Esophagus (tissue), 2 donors: ENCODE measurements at regions not wholly inside any gene's neighbourhood (a gene's known extent, or its start where the extent isn't known, plus 50 kb on each side); places are given as distances from the start of the nearest gene placed in this dataset.

Source experiments
- H3K27ac ChIP-seq, 2 donors: one replicate each; pipeline ENCODE4 v1.5.1; 2013; ENCODE audit warnings: low read depth in 2 of 2, mild to moderate bottlenecking in 2 of 2, inconsistent platforms in 1 of 2, low read length in 1 of 2, moderate library complexity in 1 of 2
- H3K27me3 ChIP-seq, 2 donors: one replicate each; pipeline ENCODE4 v1.6.1; 2013; ENCODE audit warnings: low read length in 2 of 2, control low read depth in 1 of 2, mild to moderate bottlenecking in 1 of 2; ENCODE audit not compliant: insufficient read depth in 2 of 2, control insufficient read depth in 1 of 2
- H3K36me3 ChIP-seq, 2 donors: one replicate each; pipeline ENCODE4 v1.6.1; 2013; ENCODE audit warnings: low read length in 1 of 2; ENCODE audit not compliant: control insufficient read depth in 2 of 2, insufficient read depth in 2 of 2
- H3K4me1 ChIP-seq, 2 donors: one replicate each; pipeline ENCODE4 v1.6.1; 2013; ENCODE audit warnings: low read length in 1 of 2; ENCODE audit not compliant: control insufficient read depth in 2 of 2, insufficient read depth in 2 of 2
- H3K4me3 ChIP-seq, 2 donors: one replicate each; pipeline ENCODE4 v1.5.1; 2013; ENCODE audit warnings: low read length in 2 of 2, mild to moderate bottlenecking in 2 of 2, low read depth in 1 of 2, moderate library complexity in 1 of 2
- H3K9me3 ChIP-seq, 2 donors: one replicate each; pipeline ENCODE4 v1.6.1; 2013; ENCODE audit warnings: mild to moderate bottlenecking in 2 of 2, low read depth in 1 of 2, low read length in 1 of 2, moderate library complexity in 1 of 2; ENCODE audit not compliant: control insufficient read depth in 2 of 2, insufficient read depth in 1 of 2
- WGBS, 2 donors: extraction: QIAGEN DNeasy Blood & Tissue Kit; methylation state at CpG; one replicate each; pipeline ENCODE4 v1.1.7; 2013; 5-methylcytosine and 5-hydroxymethylcytosine counted together
- donor health status: healthy with polysubstance abuse.
- donor health status: Bipolar disorder and iron deficiency.

- H3K4me3 ChIP-seq, result no peak overlapping the region
- no peaks in the 10 kb centered on the region for H3K36me3 ChIP-seq
- no peak overlapping the region for H3K27ac ChIP-seq
- H3K9me3 ChIP-seq, result no peaks in the 10 kb centered on the region
- H3K27me3 ChIP-seq, result no peaks in the 10 kb centered on the region
- H3K4me1 ChIP-seq, result no peaks in the 10 kb centered on the region
Measured at GRCh38 chr11:104522650-104523049, 358.7 kb upstream of the PDGFD start.

DNA sequence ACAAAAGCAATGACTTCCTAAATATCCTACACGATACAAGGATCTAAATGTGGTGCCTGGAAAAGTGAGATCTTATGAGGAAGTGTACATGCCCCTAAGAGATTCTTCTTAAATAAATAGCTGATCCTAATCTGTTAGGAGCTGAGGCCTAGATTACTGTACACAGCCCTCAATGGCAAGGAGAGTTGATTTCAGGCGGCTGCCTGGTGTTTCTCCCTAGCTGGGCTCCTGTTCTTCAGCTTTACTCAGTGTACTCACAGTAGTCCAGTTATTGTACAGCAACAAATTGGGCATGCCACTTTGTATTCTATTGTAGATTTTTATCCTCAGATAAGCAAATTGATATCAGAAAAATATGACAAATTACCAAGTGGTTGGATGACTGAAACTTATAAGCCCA lies 358.2 kb upstream of the PDGFD start:
- no peaks in the 10 kb centered on the region for H3K27me3 ChIP-seq
- 90% methylated on average over 2 of the region's 2 CpGs for WGBS, 2 donors
- no peak overlapping the region for H3K4me3 ChIP-seq
- no peaks in the 10 kb centered on the region for H3K36me3 ChIP-seq
- no peak overlapping the region for H3K27ac ChIP-seq
- H3K9me3 ChIP-seq, result no peaks in the 10 kb centered on the region
- no peaks in the 10 kb centered on the region for H3K4me1 ChIP-seq

DNA sequence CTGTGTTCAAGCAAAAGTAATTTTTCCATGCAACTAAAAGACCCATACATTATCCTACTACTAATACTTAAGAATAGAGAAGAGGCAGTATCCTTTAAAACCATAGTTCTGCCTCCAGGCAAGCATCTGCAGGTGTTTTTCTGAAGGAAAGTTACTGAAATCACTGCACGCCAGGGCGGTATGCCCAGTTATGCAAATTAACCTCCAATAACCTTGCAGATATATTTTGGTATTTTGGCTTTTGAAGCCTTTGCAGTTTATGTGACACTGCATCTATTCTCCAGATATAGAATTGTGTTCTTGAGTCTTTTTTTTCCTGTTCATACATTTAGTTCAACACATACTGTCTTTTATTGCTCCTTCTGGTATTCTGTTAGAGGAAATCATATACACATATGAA lies 346.2 kb upstream of the PDGFD start:
- Histone ChIP-seq H3K36me3 (no peaks in the 10 kb centered on the region), H3K27me3 (no peaks in the 10 kb centered on the region), H3K4me1 (no peaks in the 10 kb centered on the region), H3K9me3 (no peaks in the 10 kb centered on the region), H3K27ac (no peak overlapping the region), H3K4me3 (no peak overlapping the region)
- 41 to 58% methylated on average over 2 of the region's 2 CpGs for WGBS, 2 donors

- H3K27me3 ChIP-seq, result no peaks in the 10 kb centered on the region
- H3K9me3 ChIP-seq, result peaks cover 0 to 6% of the 10 kb centered on the region in 2 donors
- WGBS, 2 donors, result 88 to 90% methylated on average over 6 of the region's 6 CpGs
Measured at GRCh38 chr11:104490182-104490581, 326.2 kb upstream of the PDGFD start.

GRCh38 chr11:104488561-104488960 lies 324.6 kb upstream of the PDGFD start:
- H3K36me3 ChIP-seq, result no peaks in the 10 kb centered on the region
- 88% methylated on average over 3 of the region's 3 CpGs for WGBS, 2 donors
- H3K27ac ChIP-seq, result no peak overlapping the region
- no peak overlapping the region for H3K4me3 ChIP-seq
- H3K27me3 ChIP-seq, result no peaks in the 10 kb centered on the region
- no peaks in the 10 kb centered on the region for H3K4me1 ChIP-seq
- peaks cover 0 to 6% of the 10 kb centered on the region in 2 donors for H3K9me3 ChIP-seq

More at GRCh38 chr11:104490182-104490581, 326.2 kb upstream of the PDGFD start:
- H3K36me3 ChIP-seq, result no peaks in the 10 kb centered on the region
- H3K4me3 ChIP-seq, result no peak overlapping the region
- no peaks in the 10 kb centered on the region for H3K4me1 ChIP-seq
- H3K27ac ChIP-seq, result no peak overlapping the region

- no peak overlapping the region for H3K27ac ChIP-seq
- H3K27me3 ChIP-seq, result no peaks in the 10 kb centered on the region
- WGBS, 2 donors, result 57 to 65% methylated on average over 4 of the region's 4 CpGs
- H3K36me3 ChIP-seq, result no peaks in the 10 kb centered on the region
- no peaks in the 10 kb centered on the region for H3K4me1 ChIP-seq
- H3K9me3 ChIP-seq, result peaks cover 0 to 6% of the 10 kb centered on the region in 2 donors
- no peak overlapping the region for H3K4me3 ChIP-seq
Measured at GRCh38 chr11:104487046-104487806, 323.3 kb upstream of the PDGFD start.

DNA sequence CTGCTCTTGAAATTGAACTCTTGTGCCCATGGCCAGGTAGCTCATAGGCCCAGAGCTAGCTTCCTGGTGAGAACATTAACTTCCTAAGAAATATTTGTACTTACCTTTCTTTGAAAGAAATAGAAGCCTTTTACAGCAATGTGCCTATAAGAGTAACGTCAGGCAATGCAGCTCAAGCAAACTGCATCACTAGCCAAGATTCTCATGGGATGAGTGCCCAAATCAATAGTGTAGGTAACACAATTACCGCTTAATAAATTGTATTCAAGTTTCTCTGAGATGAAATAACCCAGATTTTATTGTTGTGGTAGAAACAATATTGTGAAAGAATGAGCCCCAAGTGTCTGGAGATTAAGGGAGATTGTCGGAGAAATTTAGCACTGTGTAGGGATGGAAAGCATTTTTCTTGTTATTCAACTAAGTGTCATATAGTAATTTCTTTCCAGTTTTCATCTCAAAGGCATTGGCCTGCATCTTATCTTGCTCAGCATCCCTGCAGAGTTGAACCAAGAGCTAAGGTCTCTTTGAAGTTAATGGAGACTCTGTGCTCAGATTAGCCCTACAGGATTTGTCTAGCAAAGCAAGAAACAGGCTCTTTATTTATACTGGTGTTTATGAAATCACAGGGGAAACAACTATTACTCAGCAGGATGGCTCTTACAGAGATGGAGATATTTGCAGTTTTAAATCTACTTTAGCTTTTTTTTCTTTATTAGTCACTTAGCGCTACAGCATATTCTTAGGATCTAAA lies 321.0 kb upstream of the PDGFD start:
- H3K4me1 ChIP-seq, result no peaks in the 10 kb centered on the region
- H3K27me3 ChIP-seq, result no peaks in the 10 kb centered on the region
- H3K27ac ChIP-seq, result no peak overlapping the region
- 56 to 63% methylated on average over 4 of the region's 4 CpGs for WGBS, 2 donors
- H3K4me3 ChIP-seq, result no peak overlapping the region
- H3K36me3 ChIP-seq, result no peaks in the 10 kb centered on the region
- no peaks in the 10 kb centered on the region for H3K9me3 ChIP-seq

- Histone ChIP-seq H3K27ac (no peak overlapping the region), H3K27me3 (no peaks in the 10 kb centered on the region), H3K9me3 (no peaks in the 10 kb centered on the region), H3K36me3 (no peaks in the 10 kb centered on the region), H3K4me1 (no peaks in the 10 kb centered on the region), H3K4me3 (no peak overlapping the region)
- WGBS, 2 donors, result 70 to 78% methylated on average over 2 of the region's 2 CpGs
Measured at GRCh38 chr11:104476898-104477297, 313.0 kb upstream of the PDGFD start.

GRCh38 chr11:104476454-104476853 lies 312.5 kb upstream of the PDGFD start:
- Histone ChIP-seq H3K27me3 (no peaks in the 10 kb centered on the region), H3K4me3 (no peak overlapping the region), H3K4me1 (no peaks in the 10 kb centered on the region), H3K36me3 (no peaks in the 10 kb centered on the region), H3K9me3 (no peaks in the 10 kb centered on the region), H3K27ac (no peak overlapping the region)

DNA sequence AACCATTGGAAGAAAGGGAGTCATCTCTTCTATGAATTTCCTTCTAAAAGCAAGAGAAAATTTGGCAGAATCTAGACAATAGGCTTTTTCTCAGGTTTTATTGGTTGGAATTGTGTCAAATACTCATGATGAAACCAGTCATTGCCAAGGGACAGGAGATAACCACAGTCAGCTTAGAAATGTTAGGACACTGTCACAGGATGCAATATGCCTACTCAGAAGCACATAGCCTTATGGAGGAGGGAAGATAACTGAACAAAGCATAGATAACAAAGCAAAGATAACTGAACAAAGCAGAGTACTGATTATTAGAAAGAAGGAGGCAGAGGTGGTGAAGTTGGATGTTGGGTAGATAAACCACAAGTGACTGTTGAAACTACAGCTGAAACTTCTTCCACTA lies 303.5 kb upstream of the PDGFD start:
- Histone ChIP-seq H3K4me1 (peaks cover 0 to under 1% of the 10 kb centered on the region in 2 donors), H3K27ac (no peak overlapping the region), H3K9me3 (no peaks in the 10 kb centered on the region), H3K4me3 (no peak overlapping the region), H3K36me3 (no peaks in the 10 kb centered on the region), H3K27me3 (no peaks in the 10 kb centered on the region)
